Uterus (tissue), 2 donors: ENCODE measurements at regions not wholly inside any gene's neighbourhood (a gene's known extent, or its start where the extent isn't known, plus 50 kb on each side); places are given as distances from the start of the nearest gene placed in this dataset.

Source experiments
- POLR2A ChIP-seq, 2 donors: fragments of 450-650 bp; IDR thresholded peaks; one replicate each; pipeline ENCODE4 v1.6.1; 2016; ENCODE audit warnings: antibody characterized with exemption in 2 of 2, mild to moderate bottlenecking in 1 of 2, moderate library complexity in 1 of 2
- TF ChIP-seq, protein P1 (sequence below), 4 experiments: fragments of 200-600 bp in 2 of 4; fragments of 450-650 bp in 2 of 4; sonication (generic) in 2 of 4; IDR thresholded peaks; one replicate each; pipeline ENCODE4 v1.5.1; 2016 to 2019; ENCODE audit warnings: antibody characterized with exemption in 4 of 4, mild to moderate bottlenecking in 2 of 4, moderate library complexity in 1 of 4

DNA sequence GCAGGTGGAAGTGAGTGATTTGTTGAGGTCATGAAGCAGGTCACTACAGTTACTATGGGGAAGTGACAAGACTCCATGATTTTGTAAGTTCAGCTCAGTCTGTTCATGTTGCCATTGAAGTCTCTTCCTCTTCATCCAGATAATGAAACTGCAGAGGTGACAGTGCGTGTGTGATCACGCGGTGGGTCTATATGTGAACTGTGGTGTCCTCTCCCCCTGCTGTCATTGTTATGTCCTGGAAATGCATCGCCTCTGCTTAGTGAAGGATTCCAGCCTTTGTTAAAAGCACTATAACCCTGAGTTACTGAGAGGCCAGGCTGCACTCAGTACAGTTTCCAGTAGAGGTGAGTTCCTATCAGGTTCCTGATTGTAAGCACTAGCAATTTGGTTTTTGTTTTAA is 216.2 kb upstream of the RMST start:
- no peak for TF ChIP-seq POLR2A (IDR thresholded peaks at IDR 0.05)
- TF ChIP-seq, protein P1, sequence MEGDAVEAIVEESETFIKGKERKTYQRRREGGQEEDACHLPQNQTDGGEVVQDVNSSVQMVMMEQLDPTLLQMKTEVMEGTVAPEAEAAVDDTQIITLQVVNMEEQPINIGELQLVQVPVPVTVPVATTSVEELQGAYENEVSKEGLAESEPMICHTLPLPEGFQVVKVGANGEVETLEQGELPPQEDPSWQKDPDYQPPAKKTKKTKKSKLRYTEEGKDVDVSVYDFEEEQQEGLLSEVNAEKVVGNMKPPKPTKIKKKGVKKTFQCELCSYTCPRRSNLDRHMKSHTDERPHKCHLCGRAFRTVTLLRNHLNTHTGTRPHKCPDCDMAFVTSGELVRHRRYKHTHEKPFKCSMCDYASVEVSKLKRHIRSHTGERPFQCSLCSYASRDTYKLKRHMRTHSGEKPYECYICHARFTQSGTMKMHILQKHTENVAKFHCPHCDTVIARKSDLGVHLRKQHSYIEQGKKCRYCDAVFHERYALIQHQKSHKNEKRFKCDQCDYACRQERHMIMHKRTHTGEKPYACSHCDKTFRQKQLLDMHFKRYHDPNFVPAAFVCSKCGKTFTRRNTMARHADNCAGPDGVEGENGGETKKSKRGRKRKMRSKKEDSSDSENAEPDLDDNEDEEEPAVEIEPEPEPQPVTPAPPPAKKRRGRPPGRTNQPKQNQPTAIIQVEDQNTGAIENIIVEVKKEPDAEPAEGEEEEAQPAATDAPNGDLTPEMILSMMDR (IDR thresholded peaks at IDR 0.05): no peak
